ENCODE measurements at regions not wholly inside any gene's neighbourhood (a gene's known extent, or its start where the extent isn't known, plus 50 kb on each side); places are given as distances from the start of the nearest gene placed in this dataset.
"Not testable (repeated sequence)": the region's sequence is repeated elsewhere in the genome, so short reads cannot be mapped to it uniquely, and the experiment has no call there.

- not testable (repeated sequence) for TF ChIP-seq CTCF, POLR2A (IDR thresholded peaks at IDR 0.05)
These were observed 166.4 kb downstream of the TPBG start for GRCh38 chr6:82529960-82530460.
